ENCODE measurements at regions not wholly inside any gene's neighbourhood (a gene's known extent, or its start where the extent isn't known, plus 50 kb on each side); places are given as distances from the start of the nearest gene placed in this dataset.
A peak's percentile ranks its signal among the peaks of the same experiment; 100 is the strongest.

DNA sequence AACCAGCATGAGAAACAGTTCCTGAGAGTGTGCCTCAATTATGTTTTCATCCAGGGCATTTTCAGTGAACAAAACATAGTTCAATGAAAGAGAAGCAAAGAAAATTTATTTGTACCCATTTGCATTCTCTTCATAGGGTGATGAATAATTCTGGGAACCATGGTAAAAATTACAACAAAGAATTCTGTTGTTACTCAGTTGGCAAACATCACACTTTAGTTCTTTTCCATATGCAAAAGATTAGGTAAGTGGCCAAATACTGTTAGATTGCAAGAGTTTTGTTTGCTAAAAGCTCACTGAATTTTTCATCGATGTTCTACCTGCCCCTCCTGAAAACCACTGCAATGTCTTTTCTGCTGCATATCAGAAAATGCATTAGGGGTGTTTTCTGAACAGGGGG, 132.4 kb upstream of the RGS6 start:
- TF ChIP-seq, protein P1, sequence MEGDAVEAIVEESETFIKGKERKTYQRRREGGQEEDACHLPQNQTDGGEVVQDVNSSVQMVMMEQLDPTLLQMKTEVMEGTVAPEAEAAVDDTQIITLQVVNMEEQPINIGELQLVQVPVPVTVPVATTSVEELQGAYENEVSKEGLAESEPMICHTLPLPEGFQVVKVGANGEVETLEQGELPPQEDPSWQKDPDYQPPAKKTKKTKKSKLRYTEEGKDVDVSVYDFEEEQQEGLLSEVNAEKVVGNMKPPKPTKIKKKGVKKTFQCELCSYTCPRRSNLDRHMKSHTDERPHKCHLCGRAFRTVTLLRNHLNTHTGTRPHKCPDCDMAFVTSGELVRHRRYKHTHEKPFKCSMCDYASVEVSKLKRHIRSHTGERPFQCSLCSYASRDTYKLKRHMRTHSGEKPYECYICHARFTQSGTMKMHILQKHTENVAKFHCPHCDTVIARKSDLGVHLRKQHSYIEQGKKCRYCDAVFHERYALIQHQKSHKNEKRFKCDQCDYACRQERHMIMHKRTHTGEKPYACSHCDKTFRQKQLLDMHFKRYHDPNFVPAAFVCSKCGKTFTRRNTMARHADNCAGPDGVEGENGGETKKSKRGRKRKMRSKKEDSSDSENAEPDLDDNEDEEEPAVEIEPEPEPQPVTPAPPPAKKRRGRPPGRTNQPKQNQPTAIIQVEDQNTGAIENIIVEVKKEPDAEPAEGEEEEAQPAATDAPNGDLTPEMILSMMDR (IDR thresholded peaks at IDR 0.05; ENCODE audit: control extremely low read depth, extremely low read depth) = no peak
- no peak for ATAC-seq (ENCODE audit: insufficient read depth, low FRiP score)
- H3K27me3 ChIP-seq (ENCODE audit: control insufficient read depth in 3 of 3, insufficient read depth in 3 of 3, low read length in 2 of 3) = no peaks in the 10 kb centered on the region

DNA sequence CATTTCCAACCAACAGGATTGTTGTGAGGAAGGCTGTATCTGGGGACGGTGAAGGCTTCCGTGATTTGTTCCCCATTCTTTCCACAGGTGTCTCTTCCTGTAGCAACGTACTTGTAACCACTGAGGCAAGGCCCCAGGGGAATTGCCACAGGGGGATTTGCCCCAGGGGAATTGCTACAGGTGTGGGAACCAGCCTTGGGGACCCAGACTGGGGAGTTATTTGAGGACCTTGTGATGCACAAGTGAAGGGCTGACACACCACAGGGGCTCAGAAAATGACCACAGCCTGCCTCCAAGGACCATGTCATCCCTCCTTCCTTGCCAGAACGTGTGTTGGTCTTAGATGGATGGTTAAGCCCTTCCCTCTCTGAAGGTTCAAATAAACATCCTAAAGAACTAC, 131.4 kb upstream of the RGS6 start:
- Histone ChIP-seq H3K9ac (ENCODE audit: insufficient read depth in 1 of 2, low read length in 2 of 2) (no peak overlapping the region), H3K4me3 (no peak overlapping the region), H3K27me3 (ENCODE audit: control insufficient read depth in 3 of 3, insufficient read depth in 3 of 3, low read length in 2 of 3) (no peaks in the 10 kb centered on the region), H3K36me3 (ENCODE audit: control insufficient read depth in 4 of 4, insufficient read depth in 4 of 4, low read length in 4 of 4) (no peaks in the 10 kb centered on the region), H3K27ac (ENCODE audit: low read depth in 1 of 2, low read length in 1 of 2) (no peak overlapping the region), H3K4me1 (ENCODE audit: control insufficient read depth in 5 of 5, insufficient read depth in 5 of 5, low read length in 5 of 5) (peaks cover 0 to 12% (median 3%) of the 10 kb centered on the region in 5 donors), H3K9me3 (ENCODE audit: control insufficient read depth in 4 of 4, insufficient read depth in 3 of 4, low read length in 3 of 4) (no peaks in the 10 kb centered on the region)
- ATAC-seq (ENCODE audit: insufficient read depth, low FRiP score) (no peak), DNase-seq (no peak)
- 84% methylated on average over 4 of the region's 4 CpGs for WGBS, 2 donors
- TF ChIP-seq, protein P1 (IDR thresholded peaks at IDR 0.05; ENCODE audit: control extremely low read depth, extremely low read depth) = no peak

More for the DNA sequence above, 132.4 kb upstream of the RGS6 start:
- no peaks in the 10 kb centered on the region for H3K36me3 ChIP-seq (ENCODE audit: control insufficient read depth in 4 of 4, insufficient read depth in 4 of 4, low read length in 4 of 4)
- no peak overlapping the region for H3K9ac ChIP-seq (ENCODE audit: insufficient read depth in 1 of 2, low read length in 2 of 2)
- H3K4me1 ChIP-seq (ENCODE audit: control insufficient read depth in 5 of 5, insufficient read depth in 5 of 5, low read length in 5 of 5) = peaks cover 0 to 12% (median 3%) of the 10 kb centered on the region in 5 donors
- H3K4me3 ChIP-seq = no peak overlapping the region
- DNase-seq = no peak
- no peak overlapping the region for H3K27ac ChIP-seq (ENCODE audit: low read depth in 1 of 2, low read length in 1 of 2)
- 69 to 79% methylated on average over 1 of the region's 1 CpG for WGBS, 2 donors
- no peaks in the 10 kb centered on the region for H3K9me3 ChIP-seq (ENCODE audit: control insufficient read depth in 4 of 4, insufficient read depth in 3 of 4, low read length in 3 of 4)

DNA sequence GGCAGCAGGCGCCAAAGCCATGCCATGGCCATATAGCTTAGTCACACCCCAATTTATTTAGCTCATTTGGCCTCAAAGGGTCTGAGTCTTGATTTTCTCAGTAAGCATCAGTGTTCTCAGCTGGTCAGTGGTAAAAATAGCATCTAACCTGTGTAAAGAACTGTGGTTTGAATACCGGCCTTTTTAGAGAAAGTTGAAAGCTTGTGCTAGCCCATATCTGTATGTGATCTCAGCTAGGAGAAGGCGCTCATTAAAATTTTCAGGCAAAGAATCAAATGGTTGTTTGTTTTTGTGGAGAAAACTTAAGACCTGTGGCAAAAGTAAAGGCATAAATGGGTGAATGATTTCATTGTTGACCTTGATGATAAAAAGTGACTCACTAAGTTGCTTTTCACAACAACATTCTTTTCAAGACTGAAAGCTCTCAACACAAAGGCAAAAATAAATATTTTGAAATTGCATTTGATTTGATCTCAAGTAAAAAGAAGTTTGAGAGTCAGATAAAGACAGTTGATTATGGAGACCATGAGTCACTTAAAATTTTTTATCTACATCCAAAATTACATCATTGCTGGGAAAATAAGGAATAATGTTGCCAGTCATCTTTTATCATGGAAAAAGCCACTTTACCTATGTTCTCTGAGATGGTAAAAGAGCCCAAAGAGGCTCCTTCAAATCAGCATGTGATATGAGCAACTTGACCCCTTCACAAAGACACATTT, 128.5 kb upstream of the RGS6 start:
- Histone ChIP-seq H3K9me3 (ENCODE audit: control insufficient read depth in 4 of 4, insufficient read depth in 3 of 4, low read length in 3 of 4) (no peaks in the 10 kb centered on the region), H3K4me1 (ENCODE audit: control insufficient read depth in 5 of 5, insufficient read depth in 5 of 5, low read length in 5 of 5) (peaks cover 0 to 12% (median 3%) of the 10 kb centered on the region in 5 donors), H3K4me3 (no peak overlapping the region), H3K36me3 (ENCODE audit: control insufficient read depth in 4 of 4, insufficient read depth in 4 of 4, low read length in 4 of 4) (no peaks in the 10 kb centered on the region), H3K27ac (ENCODE audit: low read depth in 1 of 2, low read length in 1 of 2) (no peak overlapping the region), H3K9ac (ENCODE audit: insufficient read depth in 1 of 2, low read length in 2 of 2) (no peak overlapping the region), H3K27me3 (ENCODE audit: control insufficient read depth in 3 of 3, insufficient read depth in 3 of 3, low read length in 2 of 3) (no peaks in the 10 kb centered on the region)
- ATAC-seq (ENCODE audit: insufficient read depth, low FRiP score) (peak; percentile 38), DNase-seq (peak in 1 of 3 donors; percentile 25)
- TF ChIP-seq, protein P1 (IDR thresholded peaks at IDR 0.05; ENCODE audit: control extremely low read depth, extremely low read depth) = no peak
- 79 to 88% methylated on average over 3 of the region's 3 CpGs for WGBS, 2 donors

Measured in lung (tissue), 11 donors.